Keratinocyte (primary cell): ENCODE measurements at regions not wholly inside any gene's neighbourhood (a gene's known extent, or its start where the extent isn't known, plus 50 kb on each side); places are given as distances from the start of the nearest gene placed in this dataset.

Source experiments
- DNase-seq: peaks from one replicate; pipeline ENCODE4 v3.0.0-alpha.2; 2011; ENCODE audit warnings: low read depth, missing footprints, low spot score
- FAIRE-seq: peaks from 2 replicates; lab custom pipeline; 2011; peaks lifted over from hg19 to GRCh38; lab: Jason Lieb, UNC
- H2AFZ ChIP-seq: 2 replicates; pipeline ENCODE4 v1.6.0; 2012; ENCODE audit warnings: low read length, control low read depth, inconsistent platforms; ENCODE audit not compliant: control insufficient read depth
- H3K27ac ChIP-seq: 2 replicates; pipeline ENCODE4 v1.5.1; 2011; ENCODE audit warnings: low read length; ENCODE audit not compliant: control insufficient read depth, insufficient read depth
- H3K27me3 ChIP-seq: 3 replicates; pipeline ENCODE4 v1.6.0; 2011; ENCODE audit warnings: low read length; ENCODE audit not compliant: control insufficient read depth, insufficient read depth; ENCODE audit errors: extremely low read depth
- H3K36me3 ChIP-seq, 2 experiments: 2 replicates in 1 of 2; 3 replicates in 1 of 2; pipeline ENCODE4 v1.5.1; 2011; ENCODE audit warnings: low read length in 2 of 2, mild to moderate bottlenecking in 1 of 2; ENCODE audit not compliant: control insufficient read depth in 2 of 2, insufficient read depth in 2 of 2; ENCODE audit errors: extremely low read depth in 1 of 2
- H3K4me1 ChIP-seq: 3 replicates; pipeline ENCODE4 v1.5.1; 2011; ENCODE audit warnings: low read length; ENCODE audit not compliant: control insufficient read depth, insufficient read depth; ENCODE audit errors: extremely low read depth
- H3K4me2 ChIP-seq: 3 replicates; pipeline ENCODE4 v1.6.0; 2011; ENCODE audit warnings: low read depth, low read length; ENCODE audit not compliant: control insufficient read depth, insufficient read depth; ENCODE audit errors: extremely low read depth
- H3K4me3 ChIP-seq, 3 experiments: fragments of 200-600 bp in 1 of 3; sonication (generic) in 1 of 3; 2 replicates in 2 of 3; 3 replicates in 1 of 3; pipeline ENCODE4 v1.5.1; 2011 to 2016; ENCODE audit warnings: low read length in 3 of 3, mild to moderate bottlenecking in 3 of 3, control low read depth in 2 of 3, inconsistent platforms in 1 of 3, low read depth in 1 of 3, mixed read lengths in 1 of 3, mixed run types in 1 of 3, moderate library complexity in 1 of 3; ENCODE audit not compliant: control insufficient read depth in 2 of 3, insufficient read depth in 2 of 3; ENCODE audit errors: extremely low read depth in 1 of 3
- H3K79me2 ChIP-seq: 2 replicates; pipeline ENCODE4 v1.6.0; 2012; ENCODE audit warnings: low read length; ENCODE audit not compliant: control insufficient read depth, insufficient read depth
- H3K9ac ChIP-seq: 3 replicates; pipeline ENCODE4 v1.6.0; 2011; ENCODE audit warnings: low read length; ENCODE audit not compliant: control insufficient read depth, insufficient read depth; ENCODE audit errors: extremely low read depth
- H3K9me1 ChIP-seq: 3 replicates; pipeline ENCODE4 v1.6.0; 2011; ENCODE audit warnings: low read length; ENCODE audit not compliant: control insufficient read depth, insufficient read depth; ENCODE audit errors: extremely low read depth
- H3K9me3 ChIP-seq: 2 replicates; pipeline ENCODE4 v1.5.1; 2012; ENCODE audit warnings: low read depth, low read length; ENCODE audit not compliant: control insufficient read depth
- H4K20me1 ChIP-seq: 3 replicates; pipeline ENCODE4 v1.6.0; 2011; ENCODE audit warnings: low read length; ENCODE audit not compliant: control insufficient read depth, insufficient read depth; ENCODE audit errors: extremely low read depth
- CTCF ChIP-seq, 3 experiments: IDR thresholded peaks in 1 of 3; conservative IDR thresholded peaks in 1 of 3; optimal IDR thresholded peaks in 1 of 3; 2 replicates in 2 of 3; 3 replicates in 1 of 3; pipeline versions ENCODE3 to v1.5.1; 2011; ENCODE audit warnings: low read length in 3 of 3, mild to moderate bottlenecking in 3 of 3, moderate library complexity in 2 of 3, control low read depth in 1 of 3, inconsistent platforms in 1 of 3; ENCODE audit not compliant: insufficient read depth in 2 of 3; ENCODE audit errors: extremely low read depth in 1 of 3
- EZH2 ChIP-seq: IDR thresholded peaks from one replicate; pipeline ENCODE4 v1.6.1; 2012; ENCODE audit warnings: inconsistent platforms, mild to moderate bottlenecking, low read length, moderate library complexity
- dilution Hi-C: fragments of 300-500 bp; cut with MboI; formaldehyde crosslinking; loops from one replicate; pipeline ENCODE4 v1.7.0; 2020; ENCODE audit warnings: low sequenced_read_pairs; ENCODE audit not compliant: extremely low pct_ligation_motif_present

- dilution Hi-C loops, result no loop called here
- no peak for FAIRE-seq
Measured at GRCh38 chrX:26999634-27000033, 463.5 kb downstream of the PPP4R3C start.

GRCh38 chrX:26958261-26958660 lies 504.9 kb downstream of the PPP4R3C start:
- no peaks in the 10 kb centered on the region for H3K79me2 ChIP-seq
- H2AFZ ChIP-seq, result no peak overlapping the region
- H3K27ac ChIP-seq, result no peak overlapping the region
- no peak overlapping the region for H3K9ac ChIP-seq
- no peak overlapping the region for H3K4me3 ChIP-seq
- dilution Hi-C loops, result no loop called here
- no peaks in the 10 kb centered on the region for H3K9me3 ChIP-seq
- H3K36me3 ChIP-seq, result no peaks in the 10 kb centered on the region
- TF ChIP-seq EZH2 (no peak), CTCF (optimal IDR thresholded peaks at IDR 0.05 in 1 of 3, IDR thresholded peaks at IDR 0.05 in 1 of 3, conservative IDR thresholded peaks at IDR 0.05 in 1 of 3; ENCODE audit: extremely low read depth in 1 of 3, insufficient read depth in 2 of 3, low read length in 3 of 3) (no peak)
- no peaks in the 10 kb centered on the region for H3K9me1 ChIP-seq
- no peak overlapping the region for H3K4me2 ChIP-seq
- no peak for FAIRE-seq
- no peaks in the 10 kb centered on the region for H4K20me1 ChIP-seq
- H3K4me1 ChIP-seq, result no peaks in the 10 kb centered on the region
- H3K27me3 ChIP-seq, result no peaks in the 10 kb centered on the region
- DNase-seq, result no peak

More at GRCh38 chrX:26999634-27000033, 463.5 kb downstream of the PPP4R3C start:
- Histone ChIP-seq H3K4me2 (no peak overlapping the region), H3K9me1 (no peaks in the 10 kb centered on the region), H2AFZ (no peak overlapping the region), H3K4me1 (no peaks in the 10 kb centered on the region), H3K9me3 (no peaks in the 10 kb centered on the region), H3K79me2 (no peaks in the 10 kb centered on the region), H3K4me3 (no peak overlapping the region), H3K27me3 (no peaks in the 10 kb centered on the region), H3K9ac (no peak overlapping the region), H4K20me1 (no peaks in the 10 kb centered on the region), H3K36me3 (no peaks in the 10 kb centered on the region), H3K27ac (no peak overlapping the region)
- DNase-seq, result no peak
- no peak for TF ChIP-seq CTCF (optimal IDR thresholded peaks at IDR 0.05 in 1 of 3, IDR thresholded peaks at IDR 0.05 in 1 of 3, conservative IDR thresholded peaks at IDR 0.05 in 1 of 3; ENCODE audit: extremely low read depth in 1 of 3, insufficient read depth in 2 of 3, low read length in 3 of 3)
- TF ChIP-seq EZH2, result no peak
